Gastrocnemius medialis (tissue), 4 donors: ENCODE measurements at regions not wholly inside any gene's neighbourhood (a gene's known extent, or its start where the extent isn't known, plus 50 kb on each side); places are given as distances from the start of the nearest gene placed in this dataset.

Experiments used
- ATAC-seq, 2 donors: fragments of 150-250 bp; one replicate each; pipeline ENCODE4 v1.9.1; 2016
- DNase-seq, 2 donors: peaks; one replicate each; pipeline ENCODE4 v3.0.0-alpha.2; 2019
- H3K27ac ChIP-seq, 4 donors: fragments of 200-600 bp; sonication (generic); 1 replicate in 1 of 4; 2 replicates in 3 of 4; pipeline ENCODE4 v1.5.1; 2016 to 2018; ENCODE audit warnings: mild to moderate bottlenecking in 2 of 4, moderate library complexity in 1 of 4
- H3K27me3 ChIP-seq, 3 donors: fragments of 200-600 bp; sonication (generic) in 2 of 3; 1 replicate in 1 of 3; 2 replicates in 2 of 3; pipeline versions ENCODE4 v1.5.1 to v1.6.0; 2016 to 2019; ENCODE audit warnings: mild to moderate bottlenecking in 1 of 3, moderate library complexity in 1 of 3
- H3K36me3 ChIP-seq, 2 donors: fragments of 200-600 bp; sonication (generic) in 1 of 2; one replicate each; pipeline ENCODE4 v1.5.1; 2017 to 2018
- H3K4me1 ChIP-seq, 2 donors: fragments of 200-600 bp; sonication (generic) in 1 of 2; one replicate each; pipeline ENCODE4 v1.5.1; 2016 to 2017; ENCODE audit warnings: mild to moderate bottlenecking in 2 of 2
- H3K4me3 ChIP-seq, 4 donors: fragments of 200-600 bp; sonication (generic) in 3 of 4; 1 replicate in 1 of 4; 2 replicates in 3 of 4; pipeline ENCODE4 v1.5.1; 2016 to 2019; ENCODE audit warnings: mild to moderate bottlenecking in 2 of 4
- H3K9me3 ChIP-seq, 3 donors: fragments of 200-600 bp; sonication (generic) in 2 of 3; 1 replicate in 1 of 3; 2 replicates in 2 of 3; pipeline ENCODE4 v1.5.1; 2016 to 2019
- CTCF ChIP-seq, 5 experiments: fragments of 450-650 bp in 3 of 5; fragments of 200-600 bp in 2 of 5; sonication (generic) in 2 of 5; IDR thresholded peaks in 4 of 5; conservative IDR thresholded peaks in 1 of 5; 1 replicate in 4 of 5; 2 replicates in 1 of 5; pipeline ENCODE4 v1.5.1; 2016 to 2019; ENCODE audit warnings: antibody characterized with exemption in 5 of 5, mild to moderate bottlenecking in 3 of 5, moderate library complexity in 3 of 5
- POLR2A ChIP-seq, 2 donors: fragments of 450-650 bp; IDR thresholded peaks; one replicate each; pipeline ENCODE4 v1.6.1; 2017; ENCODE audit warnings: antibody characterized with exemption in 2 of 2, mild to moderate bottlenecking in 2 of 2, moderate library complexity in 2 of 2
- in situ Hi-C, 4 donors: fragments of 200-750 bp; cut with MboI; loops; one replicate each; pipeline versions ENCODE4 v1.15.0 to v1.8.0; 2017; ENCODE audit warnings: low sequenced_read_pairs in 4 of 4
- intact Hi-C: fragments of 100-400 bp; cut with DNase I; formaldehyde crosslinking; loops from one replicate; pipeline ENCODE4 v1.15.1; 2023; ENCODE audit warnings: low total_unique reads

- Histone ChIP-seq H3K4me1 (no peaks in the 10 kb centered on the region), H3K27ac (no peak overlapping the region), H3K27me3 (no peaks in the 10 kb centered on the region), H3K36me3 (no peaks in the 10 kb centered on the region), H3K9me3 (no peaks in the 10 kb centered on the region), H3K4me3 (no peak overlapping the region)
- DNase-seq = no peak
- ATAC-seq = no peak
- in situ Hi-C loops = no loop called here
- TF ChIP-seq CTCF (IDR thresholded peaks at IDR 0.05 in 4 of 5, conservative IDR thresholded peaks at IDR 0.05 in 1 of 5) = no peak
- TF ChIP-seq POLR2A (IDR thresholded peaks at IDR 0.05) = no peak
- intact Hi-C loops = no loop called here
Observed at GRCh38 chr2:183530333-183530901, 406.2 kb downstream of the NUP35 start.

GRCh38 chr2:183532514-183532913 lies 408.3 kb downstream of the NUP35 start:
- Histone ChIP-seq H3K4me3 (no peak overlapping the region), H3K27ac (no peak overlapping the region), H3K27me3 (no peaks in the 10 kb centered on the region), H3K36me3 (no peaks in the 10 kb centered on the region), H3K4me1 (no peaks in the 10 kb centered on the region), H3K9me3 (no peaks in the 10 kb centered on the region)
- intact Hi-C loops (no loop called here), in situ Hi-C loops (no loop called here)
- DNase-seq = no peak
- no peak for ATAC-seq
- TF ChIP-seq CTCF (IDR thresholded peaks at IDR 0.05 in 4 of 5, conservative IDR thresholded peaks at IDR 0.05 in 1 of 5) (no peak), POLR2A (IDR thresholded peaks at IDR 0.05) (no peak)

DNA sequence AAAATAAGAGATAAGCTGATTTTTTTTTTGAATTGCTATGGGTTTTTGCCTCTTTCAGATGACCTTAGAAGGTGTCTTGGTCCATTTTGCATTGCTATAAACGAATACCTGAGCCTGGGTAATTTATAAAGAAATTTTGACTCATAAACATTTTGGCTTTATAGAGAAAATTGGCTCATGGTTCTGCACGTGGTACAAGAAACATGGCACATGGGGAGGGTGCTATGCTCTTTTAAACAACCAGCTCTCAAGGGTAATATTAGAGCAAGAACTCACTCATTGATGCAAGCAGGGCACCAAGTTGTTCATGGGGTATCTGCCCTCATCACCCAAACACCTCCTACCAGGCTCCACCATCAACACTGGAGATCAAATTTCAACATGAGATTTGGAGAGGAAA lies 408.8 kb downstream of the NUP35 start:
- in situ Hi-C loops = no loop called here
- DNase-seq (no peak), ATAC-seq (no peak)
- Histone ChIP-seq H3K27ac (no peak overlapping the region), H3K27me3 (no peaks in the 10 kb centered on the region), H3K4me1 (no peaks in the 10 kb centered on the region), H3K36me3 (no peaks in the 10 kb centered on the region), H3K9me3 (no peaks in the 10 kb centered on the region), H3K4me3 (no peak overlapping the region)
- TF ChIP-seq CTCF (IDR thresholded peaks at IDR 0.05 in 4 of 5, conservative IDR thresholded peaks at IDR 0.05 in 1 of 5) (no peak), POLR2A (IDR thresholded peaks at IDR 0.05) (no peak)
- intact Hi-C loops = no loop called here

DNA sequence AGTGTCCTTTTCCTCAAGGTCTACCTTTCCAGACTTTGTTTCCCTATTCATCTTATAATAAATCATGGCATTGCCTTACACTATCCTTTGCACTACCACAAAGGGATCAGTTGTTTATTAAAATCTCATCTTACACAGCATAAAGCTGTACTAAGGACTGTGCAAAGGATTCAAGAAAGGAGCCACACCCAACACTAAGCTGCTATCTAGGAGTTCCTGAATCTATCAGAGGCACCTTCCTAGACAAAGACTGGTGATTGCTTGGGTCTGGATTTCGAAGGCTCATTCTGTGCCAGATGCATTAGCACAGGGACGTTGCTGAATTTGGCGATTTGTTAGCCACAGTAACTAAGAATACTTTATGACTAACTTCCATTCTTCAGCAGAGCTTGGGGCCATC lies 412.0 kb downstream of the NUP35 start:
- in situ Hi-C loops = no loop called here
- DNase-seq = no peak
- TF ChIP-seq CTCF (IDR thresholded peaks at IDR 0.05 in 4 of 5, conservative IDR thresholded peaks at IDR 0.05 in 1 of 5) = no peak
- no peak for TF ChIP-seq POLR2A (IDR thresholded peaks at IDR 0.05)
- Histone ChIP-seq H3K4me3 (no peak overlapping the region), H3K36me3 (no peaks in the 10 kb centered on the region), H3K4me1 (no peaks in the 10 kb centered on the region), H3K27ac (no peak overlapping the region), H3K9me3 (no peaks in the 10 kb centered on the region), H3K27me3 (no peaks in the 10 kb centered on the region)
- intact Hi-C loops = no loop called here
- no peak for ATAC-seq

DNA sequence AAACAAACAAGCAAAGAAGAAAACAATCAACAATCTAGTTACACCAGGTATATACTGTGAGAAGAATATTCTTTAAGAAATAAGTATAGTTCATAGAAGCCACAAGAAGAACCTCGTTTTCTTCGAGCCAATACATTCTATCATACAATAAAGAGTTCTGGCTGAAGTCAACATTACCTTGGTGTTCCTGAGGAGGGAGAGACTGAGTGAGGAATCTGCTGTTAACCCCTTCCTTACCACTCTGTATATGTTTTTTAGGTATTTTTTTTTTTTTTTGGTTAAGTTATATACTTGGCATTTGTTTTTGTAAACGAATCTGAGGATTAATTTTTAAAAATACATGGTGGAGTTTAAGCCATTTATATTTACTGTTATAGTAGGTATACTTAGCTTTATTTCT lies 412.5 kb downstream of the NUP35 start:
- TF ChIP-seq POLR2A (IDR thresholded peaks at IDR 0.05) = no peak
- TF ChIP-seq CTCF (IDR thresholded peaks at IDR 0.05 in 4 of 5, conservative IDR thresholded peaks at IDR 0.05 in 1 of 5) = no peak
- ATAC-seq = no peak
- intact Hi-C loops = no loop called here

More for the DNA sequence above, 412.5 kb downstream of the NUP35 start:
- DNase-seq = no peak
- no peaks in the 10 kb centered on the region for H3K9me3 ChIP-seq
- no peaks in the 10 kb centered on the region for H3K36me3 ChIP-seq
- no peaks in the 10 kb centered on the region for H3K27me3 ChIP-seq
- H3K4me1 ChIP-seq = no peaks in the 10 kb centered on the region
- no peak overlapping the region for H3K27ac ChIP-seq
- no peak overlapping the region for H3K4me3 ChIP-seq
- in situ Hi-C loops = no loop called here
